ENCODE measurements at regions not wholly inside any gene's neighbourhood (a gene's known extent, or its start where the extent isn't known, plus 50 kb on each side); places are given as distances from the start of the nearest gene placed in this dataset.

DNA sequence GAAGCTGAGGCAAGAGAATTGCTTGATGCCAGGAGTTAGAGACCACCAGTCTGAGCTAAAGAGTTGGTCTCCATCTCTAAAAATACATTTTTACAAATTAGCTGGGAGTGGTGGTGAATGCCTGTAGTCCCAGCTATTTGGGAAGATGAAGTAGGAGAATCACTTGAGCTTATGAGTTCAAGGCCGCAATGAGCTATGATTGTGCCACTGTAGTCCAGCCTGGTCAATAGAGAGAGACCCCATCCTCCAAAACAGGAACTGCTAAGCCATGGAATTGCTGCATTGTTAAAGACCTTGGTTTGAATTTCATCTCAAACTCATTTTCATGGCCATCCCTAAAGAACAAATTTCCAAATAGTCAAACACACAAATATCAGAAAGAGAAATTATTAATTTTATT lies 113.9 kb upstream of the AGTR1 start:
- Histone ChIP-seq H3K9me3 (no peaks in the 10 kb centered on the region), H3K4me3 (no peak overlapping the region), H3K27me3 (no peaks in the 10 kb centered on the region), H3K4me1 (no peaks in the 10 kb centered on the region), H3K36me3 (no peaks in the 10 kb centered on the region), H3K27ac (no peak overlapping the region)
- DNase-seq (no peak), ATAC-seq (ENCODE audit: low FRiP score in 2 of 2) (no peak)
- TF ChIP-seq, protein P1, sequence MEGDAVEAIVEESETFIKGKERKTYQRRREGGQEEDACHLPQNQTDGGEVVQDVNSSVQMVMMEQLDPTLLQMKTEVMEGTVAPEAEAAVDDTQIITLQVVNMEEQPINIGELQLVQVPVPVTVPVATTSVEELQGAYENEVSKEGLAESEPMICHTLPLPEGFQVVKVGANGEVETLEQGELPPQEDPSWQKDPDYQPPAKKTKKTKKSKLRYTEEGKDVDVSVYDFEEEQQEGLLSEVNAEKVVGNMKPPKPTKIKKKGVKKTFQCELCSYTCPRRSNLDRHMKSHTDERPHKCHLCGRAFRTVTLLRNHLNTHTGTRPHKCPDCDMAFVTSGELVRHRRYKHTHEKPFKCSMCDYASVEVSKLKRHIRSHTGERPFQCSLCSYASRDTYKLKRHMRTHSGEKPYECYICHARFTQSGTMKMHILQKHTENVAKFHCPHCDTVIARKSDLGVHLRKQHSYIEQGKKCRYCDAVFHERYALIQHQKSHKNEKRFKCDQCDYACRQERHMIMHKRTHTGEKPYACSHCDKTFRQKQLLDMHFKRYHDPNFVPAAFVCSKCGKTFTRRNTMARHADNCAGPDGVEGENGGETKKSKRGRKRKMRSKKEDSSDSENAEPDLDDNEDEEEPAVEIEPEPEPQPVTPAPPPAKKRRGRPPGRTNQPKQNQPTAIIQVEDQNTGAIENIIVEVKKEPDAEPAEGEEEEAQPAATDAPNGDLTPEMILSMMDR (IDR thresholded peaks at IDR 0.05), result no peak
- TF ChIP-seq EP300 (IDR thresholded peaks at IDR 0.05), result no peak
- TF ChIP-seq POLR2AphosphoS5 (IDR thresholded peaks at IDR 0.05), result no peak
- no peak for TF ChIP-seq POLR2A (IDR thresholded peaks at IDR 0.05)
- 100% methylated on average over 1 of the region's 1 CpG for WGBS, 2 donors

DNA sequence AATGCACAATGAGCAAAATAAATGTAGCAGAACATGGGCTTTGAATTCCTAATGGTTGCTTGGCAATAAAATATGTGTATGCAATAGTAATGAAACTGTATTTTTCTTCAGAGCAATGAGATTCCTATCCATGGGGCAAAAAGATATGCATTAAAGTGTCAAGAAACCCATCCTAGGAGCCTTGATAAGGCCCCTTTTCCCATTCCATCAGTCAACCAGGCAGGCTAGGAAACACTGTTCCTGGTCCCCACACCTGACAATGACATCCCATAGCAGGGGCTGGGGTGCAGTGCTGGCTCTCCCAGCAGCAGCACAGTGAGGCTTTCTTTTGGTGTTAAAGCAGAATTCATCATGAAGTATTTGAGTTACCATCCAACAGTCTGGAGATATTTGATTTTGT lies 113.3 kb upstream of the AGTR1 start:
- Histone ChIP-seq H3K27me3 (no peaks in the 10 kb centered on the region), H3K4me3 (no peak overlapping the region), H3K9me3 (no peaks in the 10 kb centered on the region), H3K36me3 (no peaks in the 10 kb centered on the region), H3K4me1 (no peaks in the 10 kb centered on the region), H3K27ac (no peak overlapping the region)
- DNase-seq (no peak), ATAC-seq (ENCODE audit: low FRiP score in 2 of 2) (no peak)
- TF ChIP-seq POLR2AphosphoS5 (IDR thresholded peaks at IDR 0.05) (no peak), POLR2A (IDR thresholded peaks at IDR 0.05) (no peak), EP300 (IDR thresholded peaks at IDR 0.05) (no peak)
- TF ChIP-seq, protein P1 (IDR thresholded peaks at IDR 0.05), result no peak

DNA sequence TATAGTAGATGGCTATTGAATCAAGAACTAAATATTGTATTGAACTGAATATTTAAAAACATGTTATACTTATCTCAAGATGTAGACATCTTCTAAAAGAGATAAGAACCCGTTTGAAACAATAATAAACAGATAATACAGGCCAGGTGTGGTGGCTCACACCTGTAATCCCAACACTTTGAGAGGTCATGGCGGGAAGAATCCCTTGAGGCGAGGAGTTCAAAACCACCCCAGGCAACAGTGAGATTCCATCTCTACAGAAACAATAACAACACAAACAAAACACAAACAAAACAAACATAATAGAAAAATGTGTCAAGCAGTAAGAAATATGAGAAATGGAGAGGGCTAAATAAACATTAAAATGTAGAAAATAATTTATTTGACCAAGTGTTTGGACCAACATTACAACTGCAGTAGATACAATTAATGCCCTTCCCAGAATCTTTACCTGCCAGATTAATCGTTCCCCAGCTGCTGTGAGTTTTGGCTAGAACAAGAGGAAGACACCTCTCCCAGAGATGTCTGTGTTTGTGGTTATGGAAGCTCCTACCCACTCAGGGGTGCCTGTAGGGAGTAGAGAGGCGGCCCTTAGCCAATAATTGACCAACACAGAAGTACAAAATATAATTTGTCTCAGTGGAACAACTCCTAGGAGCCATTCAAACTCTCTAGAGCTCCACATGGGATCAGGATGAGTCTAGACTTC lies 111.9 kb upstream of the AGTR1 start:
- Histone ChIP-seq H3K4me3 (no peak overlapping the region), H3K9me3 (no peaks in the 10 kb centered on the region), H3K27ac (no peak overlapping the region), H3K4me1 (no peaks in the 10 kb centered on the region), H3K27me3 (no peaks in the 10 kb centered on the region), H3K36me3 (no peaks in the 10 kb centered on the region)
- no peak for ATAC-seq (ENCODE audit: low FRiP score in 2 of 2)
- no peak for DNase-seq
- WGBS, 2 donors, result 66 to 74% methylated on average over 5 of the region's 5 CpGs
- TF ChIP-seq EP300 (IDR thresholded peaks at IDR 0.05), result no peak

DNA sequence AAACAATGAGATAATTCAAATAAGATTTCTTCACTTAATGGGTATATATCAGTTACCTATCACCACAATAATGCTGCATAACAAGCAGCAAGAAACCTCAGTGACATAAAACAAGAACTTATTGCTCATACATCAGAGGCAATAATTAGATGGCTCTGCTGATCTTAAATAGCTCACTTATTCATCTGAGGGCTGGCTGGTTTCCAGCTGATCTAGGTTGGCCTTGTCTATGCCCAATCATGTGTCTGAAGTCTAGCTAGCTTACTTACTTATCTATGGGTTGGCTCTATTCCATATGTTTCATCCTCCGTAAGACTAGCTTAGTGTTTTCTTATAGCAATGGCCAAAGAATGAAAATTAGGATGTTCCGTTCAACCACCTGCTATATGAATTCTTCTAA lies 109.4 kb upstream of the AGTR1 start:
- WGBS, 2 donors, result 96 to 98% methylated on average over 2 of the region's 2 CpGs
- Histone ChIP-seq H3K4me3 (no peak overlapping the region), H3K36me3 (no peaks in the 10 kb centered on the region), H3K9me3 (no peaks in the 10 kb centered on the region), H3K27me3 (no peaks in the 10 kb centered on the region), H3K4me1 (no peaks in the 10 kb centered on the region), H3K27ac (no peak overlapping the region)
- TF ChIP-seq POLR2AphosphoS5 (IDR thresholded peaks at IDR 0.05) (no peak), EP300 (IDR thresholded peaks at IDR 0.05) (no peak), POLR2A (IDR thresholded peaks at IDR 0.05) (no peak)
- TF ChIP-seq, protein P1 (IDR thresholded peaks at IDR 0.05), result no peak
- no peak for DNase-seq
- ATAC-seq (ENCODE audit: low FRiP score in 2 of 2), result no peak

DNA sequence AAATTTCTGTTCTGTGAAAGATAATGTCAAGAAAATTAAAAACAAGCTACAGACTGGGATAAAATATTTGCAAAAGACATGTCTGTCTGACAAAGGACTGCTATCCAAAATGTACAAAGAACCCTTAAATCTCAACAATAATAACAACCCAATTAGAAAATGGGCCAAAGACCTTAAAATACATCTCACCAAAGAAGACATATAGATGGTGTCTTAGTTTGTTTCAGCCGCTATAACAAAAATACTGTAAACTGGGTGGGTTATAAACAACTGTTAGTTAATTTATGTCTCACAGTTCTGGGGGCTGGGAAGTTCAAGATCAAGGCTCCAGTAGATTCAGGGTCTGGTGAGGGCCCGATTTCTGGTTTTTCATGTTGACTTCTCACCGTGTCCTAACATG lies 106.2 kb upstream of the AGTR1 start:
- 92 to 96% methylated on average over 3 of the region's 3 CpGs for WGBS, 2 donors
- Histone ChIP-seq H3K4me3 (no peak overlapping the region), H3K9me3 (no peaks in the 10 kb centered on the region), H3K27me3 (no peaks in the 10 kb centered on the region), H3K27ac (no peak overlapping the region), H3K4me1 (no peaks in the 10 kb centered on the region), H3K36me3 (no peaks in the 10 kb centered on the region)
- ATAC-seq (ENCODE audit: low FRiP score in 2 of 2) (no peak), DNase-seq (no peak)
- TF ChIP-seq EP300 (IDR thresholded peaks at IDR 0.05) (no peak), POLR2AphosphoS5 (IDR thresholded peaks at IDR 0.05) (no peak), POLR2A (IDR thresholded peaks at IDR 0.05) (no peak)
- TF ChIP-seq, protein P1 (IDR thresholded peaks at IDR 0.05), result no peak
